Transverse colon (tissue), 4 donors: ENCODE measurements at regions not wholly inside any gene's neighbourhood (a gene's known extent, or its start where the extent isn't known, plus 50 kb on each side); places are given as distances from the start of the nearest gene placed in this dataset.

Source experiments
- DNase-seq: peaks from one replicate; pipeline ENCODE4 v3.0.0-alpha.2; 2019
- H3K27ac ChIP-seq, 4 donors: fragments of 200-600 bp; sonication (generic); 2 replicates each; pipeline ENCODE4 v1.5.1; 2016 to 2018; ENCODE audit warnings: inconsistent platforms in 4 of 4
- H3K27me3 ChIP-seq: fragments of 200-600 bp; sonication (generic); 2 replicates; pipeline ENCODE4 v1.5.1; 2017; ENCODE audit warnings: inconsistent platforms
- H3K36me3 ChIP-seq, 4 donors: fragments of 200-600 bp; sonication (generic); 2 replicates each; pipeline ENCODE4 v1.5.1; 2017 to 2019; ENCODE audit warnings: inconsistent platforms in 4 of 4
- H3K4me1 ChIP-seq, 4 donors: fragments of 200-600 bp; sonication (generic); 2 replicates each; pipeline ENCODE4 v1.5.1; 2017 to 2020; ENCODE audit warnings: inconsistent platforms in 4 of 4
- H3K4me3 ChIP-seq, 4 donors: fragments of 200-600 bp; sonication (generic); 1 replicate in 1 of 4; 2 replicates in 3 of 4; pipeline versions ENCODE4 v1.5.1 to v1.6.1; 2017 to 2019; ENCODE audit warnings: inconsistent platforms in 4 of 4
- H3K9me3 ChIP-seq, 2 donors: fragments of 200-600 bp; sonication (generic); 2 replicates each; pipeline ENCODE4 v1.5.1; 2017 to 2019; ENCODE audit warnings: inconsistent platforms in 2 of 2
- EP300 ChIP-seq: sonication (generic); formaldehyde crosslinking; IDR thresholded peaks from one replicate; pipeline ENCODE4 v1.6.1; 2017; ENCODE audit warnings: antibody characterized with exemption, low read depth
- POLR2A ChIP-seq: fragments of 450-650 bp; IDR thresholded peaks from one replicate; pipeline ENCODE4 v1.6.1; 2016; ENCODE audit warnings: antibody characterized with exemption, mild to moderate bottlenecking, moderate library complexity
- POLR2AphosphoS5 ChIP-seq, 3 donors: sonication (generic); formaldehyde crosslinking; IDR thresholded peaks; one replicate each; pipeline ENCODE4 v1.6.1; 2016; ENCODE audit warnings: antibody characterized with exemption in 3 of 3
- WGBS, 2 donors: methylation state at CpG; one replicate each; pipeline ENCODE4 v1.1.5; 2018; ENCODE audit warnings: low coverage in 1 of 2; 5-methylcytosine and 5-hydroxymethylcytosine counted together
- in situ Hi-C, 4 donors: fragments of 200-750 bp; cut with MboI; loops; one replicate each; pipeline versions ENCODE4 v1.15.0 to v1.15.1; 2017; ENCODE audit warnings: low sequenced_read_pairs in 3 of 4, low pct_ligation_motif_present in 1 of 4, low pct_unique_long_range_greater_than_20kb in 1 of 4
- intact Hi-C: fragments of 100-400 bp; cut with DNase I; formaldehyde crosslinking; loops from one replicate; pipeline ENCODE4 v1.15.1; 2023; ENCODE audit warnings: low total_unique reads
- TF ChIP-seq, protein P1 (sequence below), 5 experiments: fragments of 200-600 bp in 3 of 5; fragments of 450-650 bp in 2 of 5; sonication (generic) in 3 of 5; IDR thresholded peaks; 1 replicate in 2 of 5; 2 replicates in 3 of 5; pipeline ENCODE4 v1.5.1; 2016 to 2017; ENCODE audit warnings: antibody characterized with exemption in 5 of 5, inconsistent platforms in 3 of 5, mild to moderate bottlenecking in 2 of 5, moderate library complexity in 1 of 5

DNA sequence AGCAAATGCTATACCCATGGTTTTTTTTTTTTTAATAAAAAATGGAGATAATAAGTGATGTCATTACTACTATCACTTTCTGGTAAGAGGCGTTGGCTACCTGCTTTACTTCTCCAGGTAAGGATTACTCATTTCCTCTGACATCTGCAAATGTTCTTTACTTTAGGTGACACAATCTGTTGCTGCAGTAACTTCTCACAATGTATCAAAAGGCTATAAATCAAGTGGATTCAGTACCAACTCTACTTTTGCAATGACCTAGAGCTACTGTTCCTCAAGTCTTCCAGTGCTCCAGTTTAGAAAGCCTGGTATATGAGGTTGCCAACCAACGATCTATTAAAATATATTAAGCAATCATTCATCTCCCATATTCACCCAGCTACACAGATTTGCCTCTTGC lies 129.1 kb downstream of the PLK2 start:
- DNase-seq: no peak
- Histone ChIP-seq H3K4me3 (no peak overlapping the region), H3K9me3 (no peaks in the 10 kb centered on the region), H3K27me3 (no peaks in the 10 kb centered on the region), H3K36me3 (no peaks in the 10 kb centered on the region), H3K27ac (no peak overlapping the region), H3K4me1 (no peaks in the 10 kb centered on the region)
- 71 to 78% methylated on average over 2 of the region's 2 CpGs for WGBS, 2 donors
- intact Hi-C loops: no loop called here
- TF ChIP-seq POLR2AphosphoS5 (IDR thresholded peaks at IDR 0.05): no peak
- TF ChIP-seq, protein P1, sequence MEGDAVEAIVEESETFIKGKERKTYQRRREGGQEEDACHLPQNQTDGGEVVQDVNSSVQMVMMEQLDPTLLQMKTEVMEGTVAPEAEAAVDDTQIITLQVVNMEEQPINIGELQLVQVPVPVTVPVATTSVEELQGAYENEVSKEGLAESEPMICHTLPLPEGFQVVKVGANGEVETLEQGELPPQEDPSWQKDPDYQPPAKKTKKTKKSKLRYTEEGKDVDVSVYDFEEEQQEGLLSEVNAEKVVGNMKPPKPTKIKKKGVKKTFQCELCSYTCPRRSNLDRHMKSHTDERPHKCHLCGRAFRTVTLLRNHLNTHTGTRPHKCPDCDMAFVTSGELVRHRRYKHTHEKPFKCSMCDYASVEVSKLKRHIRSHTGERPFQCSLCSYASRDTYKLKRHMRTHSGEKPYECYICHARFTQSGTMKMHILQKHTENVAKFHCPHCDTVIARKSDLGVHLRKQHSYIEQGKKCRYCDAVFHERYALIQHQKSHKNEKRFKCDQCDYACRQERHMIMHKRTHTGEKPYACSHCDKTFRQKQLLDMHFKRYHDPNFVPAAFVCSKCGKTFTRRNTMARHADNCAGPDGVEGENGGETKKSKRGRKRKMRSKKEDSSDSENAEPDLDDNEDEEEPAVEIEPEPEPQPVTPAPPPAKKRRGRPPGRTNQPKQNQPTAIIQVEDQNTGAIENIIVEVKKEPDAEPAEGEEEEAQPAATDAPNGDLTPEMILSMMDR (IDR thresholded peaks at IDR 0.05): no peak
- TF ChIP-seq POLR2A: no peak
- TF ChIP-seq EP300: no peak
- in situ Hi-C loops: no loop called here

DNA sequence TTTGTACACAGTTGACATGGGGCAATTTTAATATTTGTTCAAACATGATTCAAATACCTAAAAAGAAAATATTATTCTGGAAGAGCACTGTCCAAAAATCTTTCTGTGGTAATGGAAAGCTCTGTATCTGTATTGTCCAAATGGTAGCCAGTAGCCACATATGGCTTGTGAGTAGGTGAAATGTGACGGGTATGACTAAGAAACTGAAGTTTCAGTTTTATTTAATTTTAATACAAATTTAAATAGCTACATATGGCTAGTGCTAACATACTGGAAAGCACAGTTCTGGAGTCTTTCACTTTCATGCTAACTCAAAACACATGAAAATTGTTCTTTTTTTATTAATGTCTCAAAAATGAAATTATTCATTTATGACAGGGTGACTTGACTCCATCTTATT lies 132.6 kb downstream of the PLK2 start:
- Histone ChIP-seq H3K27ac (no peak overlapping the region), H3K27me3 (no peaks in the 10 kb centered on the region), H3K4me3 (no peak overlapping the region), H3K9me3 (no peaks in the 10 kb centered on the region), H3K36me3 (no peaks in the 10 kb centered on the region), H3K4me1 (no peaks in the 10 kb centered on the region)
- no peak for TF ChIP-seq POLR2A
- no peak for TF ChIP-seq POLR2AphosphoS5 (IDR thresholded peaks at IDR 0.05)
- TF ChIP-seq, protein P1 (IDR thresholded peaks at IDR 0.05): no peak
- TF ChIP-seq EP300: no peak
- in situ Hi-C loops (no loop called here), intact Hi-C loops (no loop called here)
- WGBS, 2 donors: 68 to 80% methylated on average over 1 of the region's 1 CpG
- DNase-seq: no peak

DNA sequence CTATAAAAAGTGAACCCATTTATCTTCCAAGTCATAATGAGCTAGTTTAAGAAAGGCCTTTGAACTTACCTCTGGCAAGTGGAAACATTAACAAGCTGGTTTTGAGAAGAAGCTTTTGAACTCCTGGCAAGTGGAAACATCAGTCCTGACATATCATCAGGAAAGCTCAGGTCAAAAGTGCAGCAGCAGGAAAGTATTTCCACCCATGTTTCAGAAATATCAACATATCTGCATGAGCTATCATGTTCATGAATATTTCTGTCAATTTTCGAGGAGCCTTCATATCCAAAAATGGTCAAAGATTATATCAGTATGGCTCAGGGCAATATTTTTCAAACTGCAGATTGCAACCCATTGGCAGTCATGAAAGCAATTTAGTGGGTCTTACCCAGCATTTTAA lies 133.9 kb downstream of the PLK2 start:
- Histone ChIP-seq H3K4me1 (no peaks in the 10 kb centered on the region), H3K4me3 (no peak overlapping the region), H3K9me3 (no peaks in the 10 kb centered on the region), H3K27ac (no peak overlapping the region), H3K27me3 (no peaks in the 10 kb centered on the region), H3K36me3 (no peaks in the 10 kb centered on the region)
- 50 to 56% methylated on average over 1 of the region's 1 CpG for WGBS, 2 donors
- TF ChIP-seq EP300: no peak
- TF ChIP-seq, protein P1 (IDR thresholded peaks at IDR 0.05): no peak
- TF ChIP-seq POLR2A: no peak
- no peak for TF ChIP-seq POLR2AphosphoS5 (IDR thresholded peaks at IDR 0.05)
- in situ Hi-C loops: no loop called here
- DNase-seq: no peak
- intact Hi-C loops: no loop called here

DNA sequence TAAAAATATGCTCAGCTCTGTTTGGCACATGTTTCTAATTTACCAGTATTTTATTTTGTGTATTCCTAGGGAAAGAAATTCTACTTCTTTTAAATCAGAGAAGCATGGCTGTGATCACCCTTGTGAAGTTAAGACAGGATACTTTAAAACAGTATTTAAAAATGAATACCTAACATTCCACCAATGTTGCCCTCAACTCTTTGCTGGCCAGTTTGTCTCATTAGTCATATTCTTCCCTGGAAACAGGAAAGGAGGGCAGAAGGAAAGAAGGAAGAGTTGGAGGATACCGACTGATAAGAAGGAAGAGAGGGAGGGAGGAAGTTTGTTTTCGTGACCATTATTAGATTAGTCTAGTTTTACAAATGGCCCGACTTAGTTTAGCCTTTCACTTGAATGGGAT lies 137.4 kb downstream of the PLK2 start:
- WGBS, 2 donors: 75 to 78% methylated on average over 3 of the region's 3 CpGs
- DNase-seq: no peak
- Histone ChIP-seq H3K27me3 (no peaks in the 10 kb centered on the region), H3K36me3 (no peaks in the 10 kb centered on the region), H3K27ac (no peak overlapping the region), H3K4me3 (no peak overlapping the region), H3K9me3 (no peaks in the 10 kb centered on the region), H3K4me1 (no peaks in the 10 kb centered on the region)
- TF ChIP-seq, protein P1 (IDR thresholded peaks at IDR 0.05): no peak
- TF ChIP-seq POLR2AphosphoS5 (IDR thresholded peaks at IDR 0.05) (no peak), EP300 (no peak), POLR2A (no peak)
- intact Hi-C loops: no loop called here
- in situ Hi-C loops: no loop called here
